HFF-Myc (cell line): ENCODE measurements at regions not wholly inside any gene's neighbourhood (a gene's known extent, or its start where the extent isn't known, plus 50 kb on each side); places are given as distances from the start of the nearest gene placed in this dataset.
"Not testable (repeated sequence)": the region's sequence is repeated elsewhere in the genome, so short reads cannot be mapped to it uniquely, and the experiment has no call there.

Source experiments
- DNase-seq: peaks from one replicate; pipeline ENCODE4 v3.0.0-alpha.2; 2011; ENCODE audit warnings: low read depth; ENCODE audit errors: extremely low read depth
- H3K4me3 ChIP-seq: replicated peaks from 2 replicates; pipeline ENCODE4 v1.5.1; 2011; ENCODE audit warnings: low read depth, mild to moderate bottlenecking, control low read depth, low read length
- TF ChIP-seq, protein P1 (sequence below): IDR thresholded peaks from 2 replicates; pipeline ENCODE4 v1.5.1; 2012; ENCODE audit warnings: mild to moderate bottlenecking, low read depth, low read length, control low read depth; ENCODE audit errors: missing control alignments

DNA sequence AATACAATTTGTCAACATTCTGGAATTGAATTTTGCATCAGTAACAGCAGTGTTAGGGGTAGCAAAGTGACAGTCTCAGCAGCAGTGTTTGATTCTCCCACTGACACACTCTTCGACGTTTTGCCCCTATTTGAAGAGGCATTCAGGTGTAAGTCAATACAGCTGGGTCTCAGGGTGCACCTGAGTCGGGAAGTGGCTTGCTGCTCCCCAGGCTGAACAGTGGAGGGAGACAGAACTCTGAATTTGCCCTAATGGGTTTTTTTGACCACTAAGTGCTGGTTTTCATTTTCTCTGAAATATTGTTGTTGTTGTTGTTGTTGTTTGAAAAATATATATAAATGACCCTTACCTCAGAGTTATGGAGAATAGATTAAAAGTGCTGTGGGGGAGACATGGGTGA lies 223.2 kb downstream of the TLR4 start:
- no peak overlapping the region for H3K4me3 ChIP-seq
- DNase-seq, result no peak
- TF ChIP-seq, protein P1, sequence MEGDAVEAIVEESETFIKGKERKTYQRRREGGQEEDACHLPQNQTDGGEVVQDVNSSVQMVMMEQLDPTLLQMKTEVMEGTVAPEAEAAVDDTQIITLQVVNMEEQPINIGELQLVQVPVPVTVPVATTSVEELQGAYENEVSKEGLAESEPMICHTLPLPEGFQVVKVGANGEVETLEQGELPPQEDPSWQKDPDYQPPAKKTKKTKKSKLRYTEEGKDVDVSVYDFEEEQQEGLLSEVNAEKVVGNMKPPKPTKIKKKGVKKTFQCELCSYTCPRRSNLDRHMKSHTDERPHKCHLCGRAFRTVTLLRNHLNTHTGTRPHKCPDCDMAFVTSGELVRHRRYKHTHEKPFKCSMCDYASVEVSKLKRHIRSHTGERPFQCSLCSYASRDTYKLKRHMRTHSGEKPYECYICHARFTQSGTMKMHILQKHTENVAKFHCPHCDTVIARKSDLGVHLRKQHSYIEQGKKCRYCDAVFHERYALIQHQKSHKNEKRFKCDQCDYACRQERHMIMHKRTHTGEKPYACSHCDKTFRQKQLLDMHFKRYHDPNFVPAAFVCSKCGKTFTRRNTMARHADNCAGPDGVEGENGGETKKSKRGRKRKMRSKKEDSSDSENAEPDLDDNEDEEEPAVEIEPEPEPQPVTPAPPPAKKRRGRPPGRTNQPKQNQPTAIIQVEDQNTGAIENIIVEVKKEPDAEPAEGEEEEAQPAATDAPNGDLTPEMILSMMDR, result no peak

DNA sequence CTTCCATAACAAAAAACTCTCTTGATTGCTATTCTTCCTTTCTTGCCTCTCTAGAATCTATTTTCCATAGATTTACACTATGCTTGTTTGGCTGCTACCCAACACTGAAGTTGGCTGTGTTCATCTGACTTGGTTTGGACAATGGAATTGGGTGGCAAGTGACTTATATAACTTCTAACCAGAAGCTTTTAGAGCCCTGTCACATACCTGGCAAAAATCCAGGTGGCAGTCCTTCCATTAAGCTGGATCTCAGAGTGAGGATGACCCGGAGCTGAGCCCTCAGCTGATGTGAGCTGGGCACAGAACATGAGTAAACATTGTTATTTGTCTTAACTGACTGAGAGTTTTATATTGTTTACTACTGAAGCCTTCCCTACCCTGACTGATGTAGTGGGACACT lies 225.7 kb downstream of the TLR4 start:
- no peak overlapping the region for H3K4me3 ChIP-seq
- TF ChIP-seq, protein P1, result no peak
- DNase-seq, result no peak

DNA sequence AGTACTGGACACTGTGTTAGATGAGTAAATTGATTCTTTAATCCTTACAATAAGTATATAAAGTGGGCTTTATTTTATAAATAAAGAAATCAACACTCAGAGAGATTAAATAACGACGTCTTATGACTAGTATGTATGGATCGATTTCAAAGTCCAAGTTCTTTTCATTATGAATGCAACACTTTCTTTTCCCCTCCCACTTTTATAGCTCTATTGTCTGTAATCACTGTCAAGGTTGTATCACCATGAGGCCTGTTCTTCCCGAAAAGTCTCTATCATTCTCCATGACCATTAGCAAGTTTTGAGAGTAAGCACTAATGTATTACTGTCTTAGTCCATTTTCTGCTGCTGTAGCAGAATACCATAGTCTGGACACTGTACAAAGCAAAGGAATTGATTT lies 228.4 kb downstream of the TLR4 start:
- H3K4me3 ChIP-seq, result no peak overlapping the region
- no peak for DNase-seq
- TF ChIP-seq, protein P1, result no peak

DNA sequence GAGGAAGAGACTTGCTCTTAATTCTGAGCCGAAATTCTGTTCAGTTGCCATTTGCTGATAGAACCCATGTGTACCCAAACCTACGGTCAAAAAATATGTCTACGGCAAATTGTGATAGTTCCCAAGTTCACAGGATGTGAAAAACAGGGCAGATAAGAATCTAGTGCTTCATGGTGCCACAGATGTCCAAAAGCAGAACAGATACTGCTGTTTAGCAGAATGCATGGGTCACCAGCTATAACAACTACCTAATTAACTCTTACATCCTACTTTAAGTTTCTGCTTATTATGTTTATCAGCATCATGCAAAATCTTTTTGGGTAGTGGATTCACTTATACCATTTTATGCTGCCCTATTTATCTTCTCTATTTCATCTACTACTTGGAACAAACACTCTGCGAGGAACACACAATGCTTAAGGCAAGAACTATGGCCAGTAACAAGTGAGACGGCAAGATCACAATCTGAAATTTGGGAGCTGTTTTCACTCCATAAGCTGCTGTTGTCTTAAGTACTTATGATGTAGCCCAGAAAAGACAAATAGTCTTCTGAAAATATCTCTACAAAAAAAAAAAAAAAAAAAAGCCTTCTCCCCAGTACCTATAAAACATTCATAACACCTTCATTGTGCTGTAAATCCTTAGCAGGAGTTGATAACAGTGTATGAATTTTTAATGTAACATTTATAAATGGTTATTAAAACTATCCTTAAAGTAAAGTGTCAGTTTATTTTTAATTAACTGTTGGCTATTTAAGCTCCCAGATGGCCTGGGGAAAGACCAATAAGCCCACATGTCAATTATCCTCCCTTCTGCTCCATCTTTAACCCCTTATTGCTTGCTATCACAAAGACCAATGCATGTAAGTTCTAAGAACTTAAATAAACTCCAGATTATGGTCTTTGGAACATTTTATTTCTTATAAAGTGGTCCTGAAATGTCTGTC lies 232.3 kb downstream of the TLR4 start:
- TF ChIP-seq, protein P1, result no peak
- no peak for DNase-seq
- no peak overlapping the region for H3K4me3 ChIP-seq

- no peak overlapping the region for H3K4me3 ChIP-seq
- no peak for DNase-seq
- TF ChIP-seq, protein P1, result no peak
Measured at GRCh38 chr9:117938086-117938485, 233.9 kb downstream of the TLR4 start.

DNA sequence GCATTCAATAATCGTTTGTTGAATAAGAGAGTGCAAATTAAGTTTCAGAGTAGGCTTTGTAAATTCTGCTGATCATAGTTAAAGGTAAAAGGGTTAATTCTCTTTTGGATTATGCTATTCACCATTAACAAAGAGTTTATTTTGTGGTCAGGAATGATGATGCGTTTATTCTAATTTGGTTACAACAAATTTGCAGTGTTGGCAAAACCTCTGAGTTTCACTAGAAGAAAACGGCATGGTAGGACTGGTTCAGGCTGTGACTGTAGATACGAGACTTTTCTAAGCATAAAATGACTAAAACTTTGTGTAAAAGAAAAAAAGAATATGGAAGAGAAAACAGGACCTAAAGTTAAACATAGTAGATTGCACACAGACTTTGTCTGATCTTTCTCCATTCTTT lies 234.7 kb downstream of the TLR4 start:
- H3K4me3 ChIP-seq, result no peak overlapping the region
- no peak for DNase-seq
- TF ChIP-seq, protein P1, result no peak

DNA sequence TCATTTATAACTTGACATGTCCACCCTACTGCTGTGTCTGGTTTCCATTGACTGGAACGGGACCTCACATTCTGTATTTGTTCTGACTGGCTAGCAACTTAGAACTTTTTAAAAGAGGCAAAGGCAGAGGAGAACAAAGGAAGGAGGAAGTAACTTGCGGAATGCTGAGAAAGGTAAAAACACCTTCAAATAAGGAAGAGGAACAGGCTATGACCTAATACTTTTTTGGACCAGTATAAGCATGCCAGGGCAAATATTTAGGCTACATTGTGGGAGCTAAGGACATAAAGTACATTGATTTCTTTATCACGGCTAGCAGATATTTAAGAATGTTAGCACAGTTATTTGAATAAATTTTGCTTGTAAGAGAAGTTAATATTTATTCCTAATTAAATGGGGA lies 240.5 kb downstream of the TLR4 start:
- not testable (repeated sequence) for DNase-seq, H3K4me3 ChIP-seq
